ENCODE measurements at regions not wholly inside any gene's neighbourhood (a gene's known extent, or its start where the extent isn't known, plus 50 kb on each side); places are given as distances from the start of the nearest gene placed in this dataset.

DNA sequence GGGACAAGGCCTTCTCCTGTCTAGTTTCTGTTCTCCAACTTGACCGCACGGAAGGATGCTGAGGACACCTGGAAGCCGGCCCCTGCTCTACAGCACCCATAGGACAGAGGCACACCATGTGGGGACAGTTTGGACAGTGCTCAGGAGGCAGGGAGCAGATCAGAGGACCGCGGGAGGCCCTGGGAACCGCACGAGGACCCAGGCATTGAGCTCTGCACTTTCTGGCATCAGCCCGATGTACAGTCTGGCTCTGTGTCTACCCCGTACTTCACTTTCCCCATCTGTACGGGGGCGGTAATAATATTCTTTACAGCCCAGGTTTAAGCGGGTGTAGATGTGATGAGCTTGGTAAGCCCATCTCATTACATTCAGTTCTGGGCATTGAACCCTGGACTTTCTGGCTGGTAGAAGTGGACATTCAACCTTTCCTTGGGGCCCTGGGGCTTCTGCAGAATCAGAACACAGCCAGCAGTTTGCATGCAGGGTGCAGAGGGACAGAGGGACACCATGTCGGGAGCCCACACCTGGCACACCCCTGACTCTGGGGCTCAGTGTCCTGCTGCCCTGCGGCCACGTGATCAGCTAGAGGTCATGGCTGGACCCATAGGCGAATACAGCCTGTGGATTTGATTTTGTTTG lies 258.7 kb downstream of the SEC14L1 start:
- no peak overlapping the region for H3K4me3 ChIP-seq (ENCODE audit: low read depth, low read length)
- no peak for DNase-seq (ENCODE audit: low read depth)

DNA sequence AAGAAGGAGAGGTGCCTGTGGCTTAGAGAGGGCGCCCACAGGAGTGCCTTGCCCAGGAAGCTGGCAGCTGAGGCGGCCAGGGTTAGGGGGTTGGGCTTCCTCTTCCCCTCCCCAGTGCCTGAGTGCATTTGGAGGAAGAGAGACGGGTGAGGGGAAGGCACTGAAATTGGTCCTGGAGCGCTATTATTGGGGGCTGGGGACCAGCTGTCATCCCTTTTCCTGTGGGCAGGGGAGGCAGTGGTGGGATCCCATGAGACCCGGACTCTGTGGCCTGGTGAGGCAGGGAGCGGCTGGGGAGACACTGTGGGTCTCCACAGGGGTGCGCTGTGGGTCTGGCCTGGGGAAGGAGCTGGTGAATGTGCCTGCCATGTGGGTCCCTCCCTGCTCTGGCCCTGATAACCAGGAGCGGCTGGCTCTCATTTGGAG lies 259.7 kb downstream of the SEC14L1 start:
- no peak for DNase-seq (ENCODE audit: low read depth)
- H3K4me3 ChIP-seq (ENCODE audit: low read depth, low read length) = no peak overlapping the region

DNA sequence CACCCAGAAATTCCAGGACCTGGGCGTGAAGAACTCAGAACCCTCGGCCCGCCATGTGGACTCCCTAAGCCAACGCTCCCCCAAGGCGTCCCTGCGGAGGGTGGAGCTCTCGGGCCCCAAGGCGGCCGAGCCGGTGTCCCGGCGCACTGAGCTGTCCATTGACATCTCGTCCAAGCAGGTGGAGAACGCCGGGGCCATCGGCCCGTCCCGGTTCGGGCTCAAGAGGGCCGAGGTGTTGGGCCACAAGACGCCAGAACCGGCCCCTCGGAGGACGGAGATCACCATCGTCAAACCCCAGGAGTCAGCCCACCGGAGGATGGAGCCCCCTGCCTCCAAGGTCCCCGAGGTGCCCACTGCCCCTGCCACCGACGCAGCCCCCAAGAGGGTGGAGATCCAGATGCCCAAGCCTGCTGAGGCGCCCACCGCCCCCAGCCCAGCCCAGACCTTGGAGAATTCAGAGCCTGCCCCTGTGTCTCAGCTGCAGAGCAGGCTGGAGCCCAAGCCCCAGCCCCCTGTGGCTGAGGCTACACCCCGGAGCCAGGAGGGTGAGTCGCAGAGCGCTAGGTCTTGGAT lies 261.5 kb downstream of the SEC14L1 start:
- no peak overlapping the region for H3K4me3 ChIP-seq (ENCODE audit: low read depth, low read length)

DNA sequence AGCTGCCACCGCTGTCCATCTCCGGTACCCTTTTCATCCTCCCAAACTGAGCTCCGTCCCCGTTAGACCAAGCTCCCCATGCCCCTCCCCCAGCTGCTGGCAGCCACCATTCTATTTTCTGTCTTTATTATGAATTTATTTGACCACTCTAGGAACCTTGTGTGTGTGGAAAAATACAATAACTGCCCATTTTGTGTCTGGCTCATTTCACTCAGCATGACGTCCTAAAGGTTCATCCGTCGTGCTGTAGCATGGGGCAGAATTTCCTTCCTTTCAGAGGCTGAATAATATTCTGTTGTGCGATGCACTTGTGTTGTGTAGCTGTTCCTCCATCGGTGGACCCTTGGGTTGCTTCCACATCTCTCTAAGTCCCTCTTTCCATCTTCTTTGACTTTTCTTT lies 263.1 kb downstream of the SEC14L1 start:
- no peak for DNase-seq (ENCODE audit: low read depth)
- no peak overlapping the region for H3K4me3 ChIP-seq (ENCODE audit: low read depth, low read length)

More for the DNA sequence above, 261.5 kb downstream of the SEC14L1 start:
- DNase-seq (ENCODE audit: low read depth) = no peak

DNA sequence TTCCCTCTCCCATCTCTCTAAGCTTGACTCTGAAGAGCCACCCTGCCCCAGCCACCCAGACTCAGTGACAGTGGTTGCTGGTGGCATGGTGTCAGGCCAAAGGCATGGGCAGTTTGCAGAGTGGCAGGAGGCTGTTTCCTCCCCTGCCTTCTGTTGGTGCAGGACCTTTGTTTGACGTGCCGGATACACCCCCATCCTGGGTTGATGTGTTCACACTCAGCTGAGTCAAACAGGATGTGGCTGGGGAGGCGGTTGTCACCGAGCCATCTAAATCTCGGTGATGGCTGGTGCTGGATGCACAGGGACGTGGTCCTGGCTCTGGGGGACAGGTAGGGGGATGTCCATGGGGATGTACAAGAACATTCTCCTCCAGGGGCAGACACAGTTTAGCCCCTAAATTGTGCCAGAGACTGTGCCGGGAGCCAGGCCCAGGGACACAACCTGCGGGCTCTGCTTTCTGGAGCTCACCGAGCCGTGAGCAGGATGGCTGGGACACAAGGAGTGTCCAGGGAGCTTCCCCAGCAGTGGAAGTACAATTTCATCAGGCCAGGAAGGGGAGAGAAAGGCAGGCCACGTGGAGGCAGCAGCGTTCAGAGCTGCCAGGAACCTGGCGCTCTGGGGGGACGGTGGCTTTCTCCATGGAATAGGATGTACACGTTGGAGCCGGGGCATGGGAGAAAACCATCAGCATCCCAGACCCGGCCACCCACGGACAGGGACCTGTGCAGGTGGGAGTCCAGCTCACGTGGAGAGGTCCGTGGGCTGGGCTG lies 264.2 kb downstream of the SEC14L1 start:
- no peak overlapping the region for H3K4me3 ChIP-seq (ENCODE audit: low read depth, low read length)
- no peak for DNase-seq (ENCODE audit: low read depth)

DNA sequence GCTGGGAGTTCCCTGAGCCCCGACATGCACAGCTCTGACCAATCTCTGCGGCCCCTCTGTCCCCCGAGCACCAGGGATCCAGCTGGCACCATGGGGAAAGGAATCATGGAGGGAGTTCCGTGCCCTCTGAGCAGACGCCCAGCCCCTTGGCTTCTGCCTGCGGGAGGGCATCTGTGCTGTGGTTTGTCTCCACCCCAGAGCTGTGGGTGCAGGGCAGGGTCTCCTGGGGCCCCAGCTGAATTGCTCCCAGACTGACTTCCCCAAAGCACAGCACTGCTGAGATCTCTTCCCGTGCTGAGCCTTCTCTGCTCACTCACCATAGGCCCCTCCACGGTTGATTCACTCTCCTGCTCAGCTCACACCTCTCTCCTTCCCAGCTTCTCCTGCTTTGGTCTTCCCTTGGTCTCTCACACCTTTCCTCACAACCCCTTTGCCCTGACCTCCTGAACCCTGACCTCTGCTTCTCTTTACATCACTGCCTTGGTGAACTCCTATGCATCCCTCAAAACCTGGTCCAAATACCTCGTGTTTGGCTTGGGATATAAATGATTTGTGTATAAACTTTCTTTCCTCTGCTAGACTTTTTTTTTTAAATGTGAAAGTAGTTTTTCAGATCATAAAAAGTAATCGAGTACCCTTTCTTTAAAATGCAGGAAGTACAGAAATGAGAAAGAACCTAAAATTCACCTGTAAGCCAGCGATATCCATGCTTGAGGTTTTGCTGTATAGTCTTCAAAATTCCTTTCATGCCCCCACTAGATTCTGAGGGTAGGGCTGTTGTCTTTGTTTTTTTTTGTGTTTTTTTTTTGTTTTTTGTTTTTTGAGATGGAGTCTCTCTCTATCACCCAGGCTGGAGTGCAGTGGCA lies 265.3 kb downstream of the SEC14L1 start:
- H3K4me3 ChIP-seq (ENCODE audit: low read depth, low read length) = no peak overlapping the region
- no peak for DNase-seq (ENCODE audit: low read depth)

DNA sequence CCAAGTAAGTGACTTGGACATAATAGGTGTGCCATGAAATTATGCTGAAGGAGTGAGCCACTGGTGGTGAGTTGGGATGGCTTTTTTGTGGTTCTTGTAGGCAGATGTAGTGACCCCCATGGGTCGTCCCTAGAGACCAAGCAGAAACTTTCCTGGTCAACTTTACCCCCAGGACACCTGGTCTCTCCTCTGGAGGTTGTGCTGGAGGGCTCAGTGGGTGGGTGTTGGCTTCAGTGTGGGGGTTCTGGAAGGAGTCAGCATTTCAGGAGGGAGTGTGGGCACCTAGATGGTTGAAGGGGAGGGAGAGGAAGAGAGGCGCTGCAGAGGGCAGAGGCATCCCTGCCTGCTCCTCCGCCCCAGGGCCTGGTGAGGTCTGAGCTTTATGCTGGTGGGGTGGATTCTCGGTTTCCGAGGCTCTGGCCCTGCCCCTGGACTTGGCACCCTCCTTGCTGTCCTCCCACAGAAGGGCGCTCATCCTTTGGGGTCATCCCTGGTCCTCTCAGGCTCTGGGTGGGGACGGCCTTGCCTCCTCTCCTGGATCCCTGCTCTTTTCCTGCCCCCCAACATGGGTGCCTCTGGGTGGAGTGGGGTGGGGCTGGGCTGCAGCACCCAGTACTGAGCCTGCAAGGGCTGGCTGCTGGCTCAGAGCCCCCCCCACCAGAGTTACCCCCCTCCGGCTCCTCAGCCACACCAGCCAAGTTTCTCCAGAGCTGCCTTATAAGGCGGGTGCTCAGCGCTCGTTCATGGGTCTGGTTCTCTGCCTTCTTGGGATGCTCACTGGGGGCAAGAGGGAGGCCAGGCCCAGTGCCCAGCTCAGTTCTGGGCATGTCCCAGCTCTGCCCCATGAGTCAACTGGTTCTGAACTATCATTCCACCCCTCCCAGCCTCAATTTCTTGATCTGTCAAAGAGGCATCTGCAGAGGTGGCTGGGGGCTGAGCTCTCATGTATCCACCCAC lies 266.8 kb downstream of the SEC14L1 start:
- H3K4me3 ChIP-seq (ENCODE audit: low read depth, low read length) = no peak overlapping the region
- no peak for DNase-seq (ENCODE audit: low read depth)

DNA sequence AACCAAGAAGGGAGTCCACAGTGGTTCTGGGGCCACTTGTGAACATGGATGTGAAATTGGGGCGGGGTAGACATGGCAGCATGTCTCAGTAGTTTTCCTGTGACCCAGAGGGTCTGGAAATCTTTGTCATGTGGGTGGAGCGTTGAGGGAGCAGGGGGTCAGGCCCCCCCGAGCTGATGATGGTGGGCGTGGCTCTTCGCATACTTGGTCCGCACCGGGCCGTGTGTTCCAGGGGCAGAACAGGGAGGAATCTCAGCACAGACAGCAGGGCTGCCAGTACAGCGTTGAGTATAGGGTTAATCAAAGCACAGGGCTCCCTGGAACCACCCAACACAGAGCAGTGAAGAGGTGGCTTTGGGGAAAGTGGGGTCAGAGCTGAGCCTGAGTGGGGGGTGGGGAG lies 267.5 kb downstream of the SEC14L1 start:
- DNase-seq (ENCODE audit: low read depth) = no peak
- H3K4me3 ChIP-seq (ENCODE audit: low read depth, low read length) = no peak overlapping the region

DNA sequence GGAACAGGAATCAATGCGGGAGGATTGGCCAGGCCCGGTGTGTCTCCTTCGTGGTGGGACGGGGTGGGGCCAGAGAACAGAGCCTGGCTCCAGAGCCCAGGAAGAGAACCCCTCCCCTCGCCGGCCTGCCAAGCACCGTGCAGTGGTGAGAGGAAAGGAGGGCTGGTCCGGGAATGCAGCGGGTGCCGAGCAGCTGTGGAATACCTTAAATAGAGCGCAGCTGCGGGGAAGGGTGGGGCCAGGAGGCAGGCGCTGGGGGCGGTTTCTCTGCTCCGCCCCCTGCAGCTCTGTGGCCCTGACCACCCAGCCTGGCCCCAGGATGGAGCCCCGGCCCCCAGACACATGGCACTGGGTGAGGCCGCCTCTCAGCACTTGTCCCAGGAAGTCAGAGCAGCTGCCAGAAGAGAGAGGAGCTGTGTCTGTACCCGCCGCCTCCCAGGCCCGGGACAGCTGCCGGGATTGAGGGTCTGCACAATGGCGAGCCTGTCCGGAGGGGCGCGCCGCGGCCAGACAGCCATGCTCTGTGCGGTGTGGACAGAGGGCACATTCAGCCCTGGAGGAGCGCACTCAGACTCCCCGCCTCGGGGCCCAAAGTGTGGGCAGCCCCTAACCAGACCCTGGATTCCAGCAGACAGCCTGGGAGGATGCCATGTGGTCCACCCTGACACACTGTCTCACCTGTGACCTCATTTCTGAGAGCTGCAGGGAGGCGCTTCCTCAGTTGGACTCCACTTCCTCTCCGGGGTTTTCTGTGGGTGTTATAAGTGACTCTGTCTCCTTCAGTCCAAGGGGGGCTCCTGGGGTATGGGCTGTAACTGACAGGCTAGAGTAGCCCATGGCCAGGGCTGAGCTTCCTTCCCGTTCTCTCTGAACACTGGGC lies 268.8 kb downstream of the SEC14L1 start:
- DNase-seq (ENCODE audit: low read depth) = no peak
- H3K4me3 ChIP-seq (ENCODE audit: low read depth, low read length) = no peak overlapping the region

DNA sequence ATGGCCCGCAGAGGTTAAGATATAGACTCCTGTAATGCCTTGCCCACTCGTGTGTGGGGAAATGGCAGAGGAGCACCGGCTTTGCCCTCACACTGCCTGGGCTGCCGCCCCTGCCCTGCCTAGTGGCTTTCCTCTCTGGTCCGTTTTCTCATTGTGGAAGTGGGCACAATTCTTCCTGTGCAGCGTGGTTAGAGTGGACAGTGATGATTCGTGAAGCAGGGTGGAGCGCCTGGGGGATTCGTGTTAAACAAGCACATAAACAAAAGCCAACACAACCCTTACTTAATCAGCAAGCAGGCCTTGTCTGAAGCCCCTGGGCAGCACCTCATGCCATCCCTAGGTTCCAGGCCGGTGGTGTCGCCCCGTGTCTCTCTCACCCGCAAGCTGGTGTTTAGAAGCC lies 269.7 kb downstream of the SEC14L1 start:
- H3K4me3 ChIP-seq (ENCODE audit: low read depth, low read length) = no peak overlapping the region
- no peak for DNase-seq (ENCODE audit: low read depth)

DNA sequence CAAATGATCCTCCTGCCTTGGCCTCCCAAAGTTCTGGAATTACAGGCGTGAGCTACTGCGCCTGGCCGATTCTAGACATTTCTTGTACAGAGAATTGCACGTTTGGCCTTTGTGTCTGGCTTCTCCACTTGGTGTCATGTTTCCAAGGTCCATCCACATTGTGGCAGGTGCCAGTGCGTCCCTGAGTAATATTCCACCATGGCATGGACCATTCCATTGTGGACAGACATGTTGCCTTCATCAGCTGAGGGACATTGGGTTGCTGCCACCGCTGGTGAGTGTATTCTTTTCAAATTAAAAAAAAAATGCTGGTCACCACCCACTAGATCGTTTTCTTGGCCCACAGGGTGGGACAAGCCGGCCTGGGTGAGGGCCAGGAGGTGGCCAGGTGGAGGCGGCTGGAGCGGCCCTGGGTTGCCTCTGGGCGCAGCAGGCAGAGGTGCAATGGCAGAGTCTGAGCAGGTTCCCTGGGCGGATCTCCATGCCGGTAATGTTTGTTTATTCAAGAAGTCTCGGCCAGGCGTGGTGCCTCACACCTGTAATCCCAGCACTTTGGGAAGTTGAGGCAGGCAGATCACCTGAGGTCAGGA lies 274.1 kb downstream of the SEC14L1 start:
- H3K4me3 ChIP-seq (ENCODE audit: low read depth, low read length) = no peak overlapping the region
- no peak for DNase-seq (ENCODE audit: low read depth)

DNA sequence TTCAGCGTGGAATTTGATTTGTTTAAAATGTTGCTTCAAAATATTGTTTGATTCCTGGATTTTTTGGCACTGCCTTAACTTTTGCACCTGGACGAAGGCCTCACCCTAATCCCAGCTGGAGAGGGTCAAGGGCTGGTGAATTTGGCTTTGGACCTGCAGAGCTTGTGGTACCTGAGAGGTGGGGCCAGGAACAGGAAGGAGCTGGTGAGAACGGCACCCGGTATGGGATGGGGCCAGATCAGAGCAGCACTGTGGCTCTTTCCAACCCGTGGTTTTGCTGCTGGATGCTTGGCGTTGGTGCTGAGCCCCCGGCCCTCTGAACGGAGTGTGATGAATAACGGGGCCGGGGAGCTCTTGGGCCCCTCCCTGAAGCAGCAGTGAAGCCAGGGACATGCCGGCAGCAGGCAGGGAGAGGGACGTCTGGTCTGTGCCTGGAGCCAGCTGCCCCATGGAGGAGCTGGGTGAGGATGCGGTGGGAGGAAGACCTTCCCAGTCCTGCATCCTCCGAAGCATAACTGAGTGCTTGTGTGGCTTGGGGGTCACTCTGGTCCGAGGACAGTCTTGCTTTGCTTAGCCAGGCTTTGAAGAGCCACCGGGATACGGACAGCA lies 275.4 kb downstream of the SEC14L1 start:
- no peak overlapping the region for H3K4me3 ChIP-seq (ENCODE audit: low read depth, low read length)
- DNase-seq (ENCODE audit: low read depth) = no peak

DNA sequence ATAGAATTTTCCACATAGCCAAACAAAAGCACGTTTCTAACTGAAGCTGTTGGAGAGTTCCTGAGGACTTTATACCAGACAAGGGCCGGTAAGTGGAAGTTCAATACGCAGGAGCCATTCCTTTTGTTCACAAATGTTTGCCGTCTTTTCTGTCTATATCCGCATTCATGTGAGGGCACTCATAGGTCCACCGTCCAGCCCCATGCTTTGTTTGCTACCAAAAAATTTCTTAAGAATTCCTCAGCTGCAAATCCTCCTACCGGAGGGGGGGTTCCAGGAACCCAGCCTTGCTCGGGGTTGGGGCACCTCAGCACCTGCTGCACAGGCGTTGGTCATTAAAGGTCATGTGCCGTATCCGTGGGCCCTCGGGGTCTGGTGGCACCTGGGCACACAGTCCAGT lies 276.8 kb downstream of the SEC14L1 start:
- no peak overlapping the region for H3K4me3 ChIP-seq (ENCODE audit: low read depth, low read length)

DNA sequence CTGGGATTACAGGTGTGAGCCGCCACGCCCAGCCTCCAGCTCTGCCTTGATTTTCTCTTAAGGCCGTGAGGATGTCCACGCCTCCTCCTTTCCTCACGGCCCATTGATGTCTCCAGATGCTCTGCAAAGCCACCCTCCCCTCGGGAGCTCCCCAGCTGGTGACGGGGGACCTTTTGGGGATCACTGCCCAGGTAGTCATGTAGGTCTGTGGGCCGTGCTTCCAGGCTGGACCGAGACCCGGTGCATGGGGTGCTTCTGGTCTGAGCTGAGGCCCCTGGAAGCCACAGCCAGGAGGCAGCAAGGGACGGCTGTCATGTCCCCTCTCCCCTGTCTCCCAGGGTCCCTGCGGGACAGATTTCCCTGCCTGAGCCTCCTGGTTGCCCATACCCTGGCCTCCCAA lies 277.8 kb downstream of the SEC14L1 start:
- DNase-seq (ENCODE audit: low read depth) = no peak

More for the DNA sequence above, 276.8 kb downstream of the SEC14L1 start:
- DNase-seq (ENCODE audit: low read depth) = no peak

DNA sequence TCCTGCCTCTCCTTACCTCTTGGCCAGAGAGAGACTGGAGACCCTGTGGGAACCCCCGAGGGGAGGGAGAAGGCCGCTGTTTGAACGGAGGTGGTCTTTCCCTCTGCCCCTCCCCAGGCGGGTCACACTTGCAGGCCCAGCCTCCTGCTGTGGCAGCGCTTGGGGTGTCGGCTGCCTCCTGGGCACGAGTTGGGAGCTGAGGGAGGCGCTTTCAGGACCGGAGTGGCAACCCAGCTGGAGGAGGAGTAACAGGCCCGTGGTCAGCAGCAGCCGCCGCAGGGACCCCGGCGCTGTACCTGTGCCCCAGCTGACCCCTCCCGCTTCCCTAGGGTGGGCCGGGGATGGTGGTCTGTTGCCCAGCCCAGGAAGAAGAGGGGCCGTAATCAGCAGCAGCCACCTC lies 278.3 kb downstream of the SEC14L1 start:
- no peak overlapping the region for H3K4me3 ChIP-seq (ENCODE audit: low read depth, low read length)
- DNase-seq (ENCODE audit: low read depth) = no peak

More for the DNA sequence above, 277.8 kb downstream of the SEC14L1 start:
- H3K4me3 ChIP-seq (ENCODE audit: low read depth, low read length) = no peak overlapping the region

DNA sequence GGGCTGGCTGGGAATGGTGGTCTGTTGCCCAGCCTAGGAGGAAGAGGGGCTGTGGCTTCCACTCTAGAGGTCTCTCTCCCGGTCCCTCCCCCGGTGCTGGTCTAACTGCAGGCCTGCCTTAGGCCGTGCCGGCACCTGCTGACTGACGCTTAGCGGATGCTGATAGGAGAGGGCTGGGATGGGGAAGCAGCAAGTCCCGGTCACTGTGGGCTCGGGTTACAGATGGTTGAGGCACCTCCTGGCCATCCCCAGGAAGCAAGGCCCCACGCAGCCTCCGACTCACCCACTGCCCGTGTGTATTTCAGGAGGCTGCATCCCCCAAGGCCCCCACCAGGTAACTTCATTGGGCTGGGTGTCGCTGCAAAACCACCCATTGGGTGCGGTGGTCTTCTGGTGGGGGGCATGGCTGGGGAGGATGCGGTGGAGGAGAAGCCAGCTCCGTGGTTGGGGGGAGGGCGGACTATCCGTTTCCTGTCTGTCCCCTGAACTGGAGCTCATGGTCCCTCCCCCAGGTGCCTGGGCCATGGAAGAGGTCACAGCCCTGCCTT lies 278.9 kb downstream of the SEC14L1 start:
- H3K4me3 ChIP-seq (ENCODE audit: low read depth, low read length) = no peak overlapping the region
- DNase-seq (ENCODE audit: low read depth) = no peak

All from skeletal muscle cell (primary cell).